A549 (cell line): ENCODE measurements at regions not wholly inside any gene's neighbourhood (a gene's known extent, or its start where the extent isn't known, plus 50 kb on each side); places are given as distances from the start of the nearest gene placed in this dataset.

ENCODE experiments used
- ATAC-seq, 2 experiments: fragments of 200-7000 bp in 1 of 2; fragments of >200 bp in 1 of 2; cut with Nextera tagmentation in 1 of 2; cut with Tn5 transposase in 1 of 2; 3 replicates each; pipeline versions ENCODE4 v1.8.0 to v1.9.1; 2018 to 2020; ENCODE audit warnings: mild to moderate bottlenecking in 1 of 2, moderate library complexity in 1 of 2
- CTCF ChIA-PET: fragments of 300-600 bp; sonication (Branson Sonifier 250); formaldehyde crosslinking; extraction: SDS; loops from one replicate; lab custom pipeline; 2021; ENCODE audit warnings: antibody characterized with exemption, inconsistent platforms; lab: Yijun Ruan, JAX
- POLR2A ChIA-PET: fragments of 350-600 bp; formaldehyde crosslinking; extraction: SDS; loops from one replicate; lab custom pipeline; 2021; ENCODE audit warnings: antibody characterized with exemption, inconsistent platforms; lab: Yijun Ruan, JAX
- DNase-seq, 2 experiments: peaks; one replicate each; pipeline versions ENCODE4 v3.0.0 to v3.0.0-alpha.2; 2011 to 2016; ENCODE audit warnings: low read depth in 1 of 2, low spot score in 1 of 2
- FAIRE-seq: peaks from 2 replicates; lab custom pipeline; 2011; peaks lifted over from hg19 to GRCh38; lab: Jason Lieb, UNC
- H3K27ac ChIP-seq, 2 experiments: fragments of >200 bp; sonication (Bioruptor Twin); formaldehyde crosslinking; 3 replicates each; pipeline ENCODE4 v1.5.1; 2016 to 2017
- H3K4me1 ChIP-seq: fragments of >200 bp; sonication (Bioruptor Twin); formaldehyde crosslinking; 3 replicates; pipeline ENCODE4 v1.6.1; 2016
- H3K4me2 ChIP-seq: fragments of >200 bp; sonication (Bioruptor Twin); formaldehyde crosslinking; 3 replicates; pipeline ENCODE4 v1.6.1; 2016
- H3K4me3 ChIP-seq: fragments of >200 bp; sonication (Bioruptor Twin); formaldehyde crosslinking; 3 replicates; pipeline ENCODE4 v1.5.1; 2016
- H3K9me3 ChIP-seq: fragments of >200 bp; sonication (Bioruptor Twin); formaldehyde crosslinking; 3 replicates; pipeline ENCODE4 v1.6.1; 2016
- BHLHE40 ChIP-seq: IDR thresholded peaks from 2 replicates; pipeline ENCODE4 v1.6.1; 2012; ENCODE audit warnings: low read depth, low read length, inconsistent platforms
- CHD4 ChIP-seq: fragments of 200-600 bp; sonication (generic); IDR thresholded peaks from 2 replicates; pipeline ENCODE4 v1.6.1; 2016; ENCODE audit warnings: antibody characterized with exemption, mild to moderate bottlenecking, borderline replicate concordance
- EHF ChIP-seq: fragments of 250-450 bp; sonication (Bioruptor Pico); IDR thresholded peaks from 2 replicates; pipeline ENCODE4 v1.5.0; 2020; ENCODE audit warnings: mild to moderate bottlenecking
- EHMT2 ChIP-seq: fragments of 200-600 bp; sonication (generic); IDR thresholded peaks from 2 replicates; pipeline ENCODE4 v1.6.1; 2016; ENCODE audit warnings: antibody characterized with exemption, low read depth, mild to moderate bottlenecking, moderate library complexity
- ESRRA ChIP-seq: fragments of 150-350 bp; IDR thresholded peaks from 2 replicates; pipeline ENCODE4 v1.6.1; 2014; ENCODE audit warnings: mild to moderate bottlenecking, low read length, borderline replicate concordance
- FOSL2 ChIP-seq, 2 experiments: fragments of 450-650 bp in 1 of 2; fragments of >200 bp in 1 of 2; sonication (Bioruptor Twin) in 1 of 2; formaldehyde crosslinking; IDR thresholded peaks; 2 replicates each; pipeline versions ENCODE4 v1.5.0 to v1.6.1; 2016 to 2020; ENCODE audit warnings: mild to moderate bottlenecking in 1 of 2, moderate library complexity in 1 of 2
- HEYL ChIP-seq: fragments of 250-450 bp; sonication (Bioruptor Pico); IDR thresholded peaks from 2 replicates; pipeline ENCODE4 v1.8.0; 2021; ENCODE audit warnings: mild to moderate bottlenecking, moderate library complexity
- HOXA7 ChIP-seq: fragments of 250-450 bp; sonication (Bioruptor Pico); IDR thresholded peaks from 2 replicates; pipeline ENCODE4 v1.5.0; 2020; ENCODE audit warnings: mild to moderate bottlenecking, moderate library complexity
- HOXB5 ChIP-seq: fragments of 250-450 bp; sonication (Bioruptor Pico); IDR thresholded peaks from 2 replicates; pipeline ENCODE4 v1.5.0; 2020; ENCODE audit warnings: mild to moderate bottlenecking, moderate library complexity
- JUN ChIP-seq, 2 experiments: fragments of >200 bp; sonication (Bioruptor Twin); formaldehyde crosslinking; IDR thresholded peaks; 2 replicates in 1 of 2; 3 replicates in 1 of 2; pipeline ENCODE4 v1.6.1; 2016 to 2017
- KDM1A ChIP-seq: fragments of 200-600 bp; sonication (generic); IDR thresholded peaks from 2 replicates; pipeline ENCODE4 v1.6.1; 2016; ENCODE audit warnings: low read depth, mild to moderate bottlenecking
- MAZ ChIP-seq: fragments of 150-350 bp; IDR thresholded peaks from 2 replicates; pipeline ENCODE4 v1.6.1; 2014; ENCODE audit warnings: antibody characterized with exemption, low read depth, low read length, borderline replicate concordance
- MYC ChIP-seq: IDR thresholded peaks from 2 replicates; pipeline ENCODE4 v1.6.1; 2012; ENCODE audit warnings: mild to moderate bottlenecking, inconsistent platforms, low read length, improper control_type of control experiment, borderline replicate concordance
- NPAS2 ChIP-seq: fragments of 250-450 bp; sonication (Bioruptor Pico); IDR thresholded peaks from 2 replicates; pipeline ENCODE4 v1.8.0; 2022; ENCODE audit warnings: mild to moderate bottlenecking, moderate library complexity, borderline replicate concordance
- NR3C1 ChIP-seq: fragments of >200 bp; sonication (Bioruptor Twin); formaldehyde crosslinking; IDR thresholded peaks from 3 replicates; pipeline ENCODE4 v1.6.1; 2017
- POLR2AphosphoS2 ChIP-seq: conservative IDR thresholded peaks from 2 replicates; pipeline ENCODE4 v1.6.1; 2012; ENCODE audit warnings: low read length, improper control_type of control experiment, inconsistent platforms
- TFCP2L1 ChIP-seq: fragments of 250-450 bp; sonication (Bioruptor Pico); IDR thresholded peaks from 2 replicates; pipeline ENCODE4 v1.5.0; 2021; ENCODE audit warnings: mild to moderate bottlenecking
- TP53 ChIP-seq: fragments of 250-450 bp; sonication (Bioruptor Pico); IDR thresholded peaks from 2 replicates; pipeline ENCODE4 v1.5.0; 2021; ENCODE audit warnings: mild to moderate bottlenecking, moderate library complexity
- ZSCAN20 ChIP-seq: fragments of 250-450 bp; sonication (Bioruptor Pico); IDR thresholded peaks from 2 replicates; pipeline ENCODE4 v1.8.0; 2022; ENCODE audit warnings: mild to moderate bottlenecking, moderate library complexity
- WGBS: methylation state at CpG from one replicate; pipeline ENCODE4 v1.1.6; 2017; ENCODE audit errors: missing lambda C conversion rate; 5-methylcytosine and 5-hydroxymethylcytosine counted together
- TF ChIP-seq, protein P1 (sequence below): IDR thresholded peaks from 2 replicates; pipeline ENCODE4 v1.6.1; 2012; ENCODE audit warnings: low read depth, borderline replicate concordance
- TF ChIP-seq, protein P2 (sequence below): IDR thresholded peaks from 2 replicates; pipeline ENCODE4 v1.6.1; 2012
- TF ChIP-seq, protein P3 (sequence below): fragments of >200 bp; sonication (Bioruptor Twin); formaldehyde crosslinking; IDR thresholded peaks from 3 replicates; pipeline ENCODE4 v1.5.1; 2016
- TF ChIP-seq, protein P4 (sequence below): fragments of 250-450 bp; sonication (Bioruptor Pico); IDR thresholded peaks from 2 replicates; pipeline ENCODE4 v1.5.0; 2021; ENCODE audit warnings: mild to moderate bottlenecking, moderate library complexity, borderline replicate concordance

DNA sequence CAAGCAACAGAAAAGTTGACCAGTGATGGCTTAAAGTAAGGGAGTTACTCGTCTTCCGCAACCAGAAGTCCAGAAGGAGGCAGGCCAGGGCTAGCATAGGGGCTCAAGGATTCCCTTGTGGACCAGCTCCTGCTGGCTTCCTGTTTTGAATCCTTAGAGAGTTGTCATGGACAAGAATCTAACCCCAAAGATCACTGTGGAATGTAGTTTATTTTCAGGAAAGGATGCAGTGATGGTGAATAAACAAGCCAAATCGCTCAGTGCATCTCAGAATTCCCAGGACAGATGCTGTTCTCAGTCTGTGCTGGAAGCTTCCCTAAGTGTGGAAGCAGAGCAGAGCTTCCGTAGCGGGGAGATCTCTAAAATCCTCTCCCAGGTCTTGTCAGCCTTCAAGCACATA is 311.3 kb downstream of the C12orf75 start:
- 70% methylated on average over 5 of the region's 5 CpGs for WGBS
- H3K4me2 ChIP-seq: no peak overlapping the region
- no peak for ATAC-seq

DNA sequence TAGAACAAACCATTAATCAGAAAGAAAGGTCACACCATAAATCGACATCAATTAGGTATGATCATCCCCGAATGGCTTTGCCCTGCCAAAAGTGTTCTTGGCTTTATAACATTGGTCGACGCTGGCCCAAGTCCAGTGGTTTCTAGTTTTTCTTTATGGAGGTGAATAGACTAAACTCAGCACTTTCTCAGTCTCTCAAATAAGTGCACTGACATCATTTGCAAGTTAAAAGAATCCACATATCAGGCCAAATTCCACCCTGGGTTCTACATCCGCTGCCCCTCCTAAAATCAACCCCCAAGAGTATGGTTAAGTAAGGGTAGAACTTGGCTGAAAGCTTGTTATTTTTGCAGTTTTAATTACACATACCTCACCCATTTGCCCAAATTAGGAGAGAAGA is 314.3 kb downstream of the C12orf75 start:
- Histone ChIP-seq H3K4me1 (no peaks in the 10 kb centered on the region), H3K27ac (no peak overlapping the region), H3K9me3 (no peaks in the 10 kb centered on the region), H3K4me2 (no peak overlapping the region), H3K4me3 (no peak overlapping the region)
- DNase-seq (no peak), ATAC-seq (no peak), FAIRE-seq (no peak)
- ChIA-PET CTCF (no interaction called here), POLR2A (no interaction called here)
- 55% methylated on average over 5 of the region's 5 CpGs for WGBS
- TF ChIP-seq, protein P1, sequence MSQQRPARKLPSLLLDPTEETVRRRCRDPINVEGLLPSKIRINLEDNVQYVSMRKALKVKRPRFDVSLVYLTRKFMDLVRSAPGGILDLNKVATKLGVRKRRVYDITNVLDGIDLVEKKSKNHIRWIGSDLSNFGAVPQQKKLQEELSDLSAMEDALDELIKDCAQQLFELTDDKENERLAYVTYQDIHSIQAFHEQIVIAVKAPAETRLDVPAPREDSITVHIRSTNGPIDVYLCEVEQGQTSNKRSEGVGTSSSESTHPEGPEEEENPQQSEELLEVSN: no peak
- no peak for TF ChIP-seq BHLHE40
- no peak for TF ChIP-seq CHD4
- TF ChIP-seq FOSL2 (IDR thresholded peaks at IDR 0.05): no peak
- no peak for TF ChIP-seq FOSL2 (CRISPR knock-in tag; IDR thresholded peaks at IDR 0.05)
- TF ChIP-seq MYC: no peak
- TF ChIP-seq ESRRA: no peak
- TF ChIP-seq TP53: no peak
- TF ChIP-seq, protein P2, sequence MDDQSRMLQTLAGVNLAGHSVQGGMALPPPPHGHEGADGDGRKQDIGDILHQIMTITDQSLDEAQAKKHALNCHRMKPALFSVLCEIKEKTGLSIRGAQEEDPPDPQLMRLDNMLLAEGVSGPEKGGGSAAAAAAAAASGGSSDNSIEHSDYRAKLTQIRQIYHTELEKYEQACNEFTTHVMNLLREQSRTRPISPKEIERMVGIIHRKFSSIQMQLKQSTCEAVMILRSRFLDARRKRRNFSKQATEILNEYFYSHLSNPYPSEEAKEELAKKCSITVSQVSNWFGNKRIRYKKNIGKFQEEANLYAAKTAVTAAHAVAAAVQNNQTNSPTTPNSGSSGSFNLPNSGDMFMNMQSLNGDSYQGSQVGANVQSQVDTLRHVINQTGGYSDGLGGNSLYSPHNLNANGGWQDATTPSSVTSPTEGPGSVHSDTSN: no peak
- no peak for TF ChIP-seq POLR2AphosphoS2
- no peak for TF ChIP-seq HEYL (CRISPR knock-in tag)

More for the DNA sequence above, 311.3 kb downstream of the C12orf75 start:
- Histone ChIP-seq H3K27ac (no peak overlapping the region), H3K4me3 (no peak overlapping the region), H3K9me3 (peaks cover 18% of the 10 kb centered on the region), H3K4me1 (no peaks in the 10 kb centered on the region)
- FAIRE-seq: no peak
- ChIA-PET CTCF (interaction anchor here (1.5 to 1.6 kb wide), 2 partner anchors 17 to 222 kb away, joined by 4 to 5 read pairs; no protein-coding TSS in a partner anchor), POLR2A (no interaction called here)
- no peak for DNase-seq
- no peak for TF ChIP-seq TFCP2L1 (CRISPR knock-in tag)
- TF ChIP-seq HOXA7: no peak
- no peak for TF ChIP-seq NPAS2 (CRISPR knock-in tag)
- no peak for TF ChIP-seq JUN (IDR thresholded peaks at IDR 0.05)
- TF ChIP-seq ZSCAN20 (CRISPR knock-in tag): no peak
- TF ChIP-seq NR3C1: no peak
- no peak for TF ChIP-seq KDM1A
- no peak for TF ChIP-seq HOXB5
- TF ChIP-seq EHF (CRISPR knock-in tag): no peak
- TF ChIP-seq, protein P3, sequence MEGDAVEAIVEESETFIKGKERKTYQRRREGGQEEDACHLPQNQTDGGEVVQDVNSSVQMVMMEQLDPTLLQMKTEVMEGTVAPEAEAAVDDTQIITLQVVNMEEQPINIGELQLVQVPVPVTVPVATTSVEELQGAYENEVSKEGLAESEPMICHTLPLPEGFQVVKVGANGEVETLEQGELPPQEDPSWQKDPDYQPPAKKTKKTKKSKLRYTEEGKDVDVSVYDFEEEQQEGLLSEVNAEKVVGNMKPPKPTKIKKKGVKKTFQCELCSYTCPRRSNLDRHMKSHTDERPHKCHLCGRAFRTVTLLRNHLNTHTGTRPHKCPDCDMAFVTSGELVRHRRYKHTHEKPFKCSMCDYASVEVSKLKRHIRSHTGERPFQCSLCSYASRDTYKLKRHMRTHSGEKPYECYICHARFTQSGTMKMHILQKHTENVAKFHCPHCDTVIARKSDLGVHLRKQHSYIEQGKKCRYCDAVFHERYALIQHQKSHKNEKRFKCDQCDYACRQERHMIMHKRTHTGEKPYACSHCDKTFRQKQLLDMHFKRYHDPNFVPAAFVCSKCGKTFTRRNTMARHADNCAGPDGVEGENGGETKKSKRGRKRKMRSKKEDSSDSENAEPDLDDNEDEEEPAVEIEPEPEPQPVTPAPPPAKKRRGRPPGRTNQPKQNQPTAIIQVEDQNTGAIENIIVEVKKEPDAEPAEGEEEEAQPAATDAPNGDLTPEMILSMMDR: no peak
- no peak for TF ChIP-seq MAZ
- TF ChIP-seq EHMT2: no peak
- TF ChIP-seq, protein P4, sequence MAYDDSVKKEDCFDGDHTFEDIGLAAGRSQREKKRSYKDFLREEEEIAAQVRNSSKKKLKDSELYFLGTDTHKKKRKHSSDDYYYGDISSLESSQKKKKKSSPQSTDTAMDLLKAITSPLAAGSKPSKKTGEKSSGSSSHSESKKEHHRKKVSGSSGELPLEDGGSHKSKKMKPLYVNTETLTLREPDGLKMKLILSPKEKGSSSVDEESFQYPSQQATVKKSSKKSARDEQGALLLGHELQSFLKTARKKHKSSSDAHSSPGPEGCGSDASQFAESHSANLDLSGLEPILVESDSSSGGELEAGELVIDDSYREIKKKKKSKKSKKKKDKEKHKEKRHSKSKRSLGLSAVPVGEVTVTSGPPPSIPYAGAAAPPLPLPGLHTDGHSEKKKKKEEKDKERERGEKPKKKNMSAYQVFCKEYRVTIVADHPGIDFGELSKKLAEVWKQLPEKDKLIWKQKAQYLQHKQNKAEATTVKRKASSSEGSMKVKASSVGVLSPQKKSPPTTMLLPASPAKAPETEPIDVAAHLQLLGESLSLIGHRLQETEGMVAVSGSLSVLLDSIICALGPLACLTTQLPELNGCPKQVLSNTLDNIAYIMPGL (CRISPR knock-in tag): no peak
- no peak for TF ChIP-seq ESRRA
